M059J (cell line): ENCODE measurements at regions not wholly inside any gene's neighbourhood (a gene's known extent, or its start where the extent isn't known, plus 50 kb on each side); places are given as distances from the start of the nearest gene placed in this dataset.

Experiments
- DNase-seq: peaks from one replicate; pipeline ENCODE4 v3.0.0-alpha.2; 2012; ENCODE audit warnings: low read depth

GRCh38 chr4:54543088-54543795, 114.5 kb upstream of the KIT start:
- peak; percentile 80 for DNase-seq

- no peak for DNase-seq
Observed at GRCh38 chr4:54545663-54546424, 111.9 kb upstream of the KIT start.

GRCh38 chr4:54547299-54548097, 110.3 kb upstream of the KIT start:
- DNase-seq = no peak

GRCh38 chr4:54548098-54548620, 109.6 kb upstream of the KIT start:
- no peak for DNase-seq

DNA sequence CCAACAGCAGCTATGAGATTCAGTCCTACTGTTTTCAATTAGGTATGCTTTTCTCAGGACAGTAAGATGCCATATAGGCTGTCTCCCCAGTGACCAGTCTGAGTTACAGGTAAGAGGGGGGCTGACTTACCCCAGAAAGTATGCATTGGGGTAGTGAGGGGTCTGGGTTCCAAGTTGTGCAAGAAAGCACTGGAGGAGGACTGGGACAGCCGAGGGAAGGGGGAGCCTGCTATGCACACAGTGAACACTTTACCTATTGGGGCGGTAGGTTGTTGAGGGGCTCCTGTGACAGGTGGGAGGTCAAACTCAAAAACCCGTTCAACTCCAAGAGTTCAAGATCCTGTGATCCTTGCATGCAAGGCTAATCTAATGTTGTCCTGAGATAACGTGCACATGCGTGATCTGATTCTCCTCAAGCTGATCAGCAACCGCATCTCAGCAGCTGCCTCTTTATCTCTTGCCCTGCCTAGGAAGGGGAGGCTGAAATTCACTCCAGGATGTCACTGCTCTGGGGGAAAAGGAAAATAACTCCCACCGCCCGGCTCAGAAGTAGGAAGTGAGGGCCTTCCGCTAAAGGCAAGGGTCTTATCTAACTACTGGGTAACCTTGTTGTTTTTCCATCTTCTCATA, 108.8 kb upstream of the KIT start:
- DNase-seq = no peak

DNA sequence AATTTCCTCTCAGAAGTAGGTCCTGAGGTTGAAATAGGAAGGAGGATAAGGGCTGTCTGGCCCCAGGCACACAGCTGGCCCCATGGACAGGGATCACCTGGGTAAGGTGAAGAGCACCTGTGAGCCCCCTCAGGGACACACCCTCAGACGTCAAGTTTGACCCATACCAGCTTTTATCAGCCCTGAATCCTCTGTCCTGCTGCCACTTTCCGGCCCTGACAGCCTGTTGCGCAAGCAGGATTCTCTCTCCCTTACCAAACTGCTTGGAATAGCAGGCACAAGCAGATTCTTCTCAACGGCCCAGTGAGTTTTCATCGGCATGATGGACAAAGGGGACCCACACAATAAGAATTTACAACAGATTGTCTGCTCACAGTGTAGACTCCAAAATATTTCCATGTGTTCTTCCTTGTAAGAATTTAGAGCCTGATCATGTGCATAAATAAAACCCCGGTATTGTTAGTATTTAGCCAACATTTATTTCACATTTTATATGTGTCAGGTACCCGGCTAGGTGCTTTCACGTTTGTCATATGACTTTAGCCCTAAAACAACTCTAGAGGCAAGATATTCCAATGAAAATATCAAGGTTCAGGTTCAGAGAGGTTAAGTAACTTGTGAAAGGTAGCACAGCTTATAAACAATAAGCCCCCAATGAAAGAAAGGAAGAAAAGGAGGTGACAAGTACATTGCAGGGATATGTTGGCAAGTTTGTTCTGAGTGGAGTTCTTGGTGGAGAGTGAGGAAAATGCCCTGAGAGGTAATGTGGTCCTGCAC, 107.2 kb upstream of the KIT start:
- DNase-seq = peak; percentile 41

GRCh38 chr4:54553001-54553400, 104.8 kb upstream of the KIT start:
- DNase-seq = peak; percentile 71

DNA sequence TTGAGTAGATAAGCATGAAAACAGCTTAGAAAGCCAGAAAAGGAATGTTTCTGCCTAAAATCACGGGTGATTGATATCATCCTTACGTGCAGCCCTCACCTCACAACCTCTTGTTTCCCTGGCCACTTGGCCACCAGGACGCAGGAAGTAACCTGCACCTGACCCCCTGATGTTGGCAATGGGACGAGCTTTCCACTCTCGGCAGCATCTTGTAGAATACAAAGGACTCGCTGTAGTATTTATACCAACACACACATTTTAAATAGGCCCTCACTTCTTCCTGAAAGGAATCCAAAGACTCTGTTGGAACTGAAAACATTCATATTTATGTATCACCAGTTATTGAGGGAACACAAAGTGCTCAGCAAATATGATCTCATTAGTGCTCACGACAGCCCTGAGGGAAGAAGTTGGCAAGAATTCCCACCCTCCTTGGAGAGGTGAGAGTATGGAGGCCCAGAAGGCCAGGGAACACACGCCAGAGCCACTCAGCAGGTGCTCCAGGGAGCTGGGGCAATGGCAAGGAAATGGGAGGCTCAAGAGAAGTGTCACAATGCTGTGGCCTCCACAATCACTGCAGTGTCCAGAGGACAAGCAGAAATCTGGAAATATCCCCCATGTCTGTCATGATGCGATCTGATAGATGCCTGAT, 103.3 kb upstream of the KIT start:
- DNase-seq = no peak

DNA sequence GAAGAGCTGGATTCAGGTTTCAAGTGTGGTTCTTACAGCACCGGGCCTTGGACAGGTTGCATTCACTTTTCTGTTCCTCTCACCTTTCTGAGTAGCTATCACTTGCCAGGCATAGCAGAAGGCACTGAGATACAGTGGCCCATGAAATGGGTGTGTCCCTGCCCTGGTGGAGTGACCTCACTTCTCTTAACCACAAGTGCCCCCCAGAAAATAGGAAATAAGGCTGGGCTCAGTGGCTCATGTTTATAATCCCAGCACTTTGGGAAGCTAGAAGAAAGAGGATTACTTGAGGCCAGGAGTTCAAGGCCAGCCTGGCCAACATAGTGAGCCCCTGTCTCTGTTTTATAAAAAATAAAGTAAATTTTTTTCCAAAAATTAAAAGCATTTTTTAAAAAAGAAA, 101.7 kb upstream of the KIT start:
- DNase-seq = no peak

- no peak for DNase-seq
Observed at GRCh38 chr4:54556587-54556986, 101.2 kb upstream of the KIT start.

- no peak for DNase-seq
Observed at GRCh38 chr4:54558889-54559677, 98.7 kb upstream of the KIT start.

- no peak for DNase-seq
Observed at GRCh38 chr4:54560513-54560912, 97.2 kb upstream of the KIT start.

DNA sequence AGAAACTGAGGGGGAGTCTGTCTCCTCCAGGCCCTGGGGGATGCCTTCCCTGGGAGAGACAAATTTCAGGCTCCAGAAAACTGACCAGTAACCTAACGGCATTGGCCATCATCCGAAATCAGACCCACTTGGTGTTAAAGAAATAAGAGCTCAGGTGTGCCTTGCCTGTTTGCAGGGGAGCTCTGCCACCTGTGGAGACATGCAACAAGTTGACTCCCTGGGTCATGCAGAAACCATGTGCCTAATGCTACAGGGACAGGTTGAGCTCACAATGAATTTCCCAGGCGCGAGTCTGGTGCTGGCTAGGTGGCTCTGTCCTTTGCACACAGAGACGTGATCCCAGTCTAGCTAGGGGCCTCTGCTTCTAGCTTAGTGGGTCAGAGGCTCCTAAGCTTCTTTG, 95.8 kb upstream of the KIT start:
- no peak for DNase-seq

DNA sequence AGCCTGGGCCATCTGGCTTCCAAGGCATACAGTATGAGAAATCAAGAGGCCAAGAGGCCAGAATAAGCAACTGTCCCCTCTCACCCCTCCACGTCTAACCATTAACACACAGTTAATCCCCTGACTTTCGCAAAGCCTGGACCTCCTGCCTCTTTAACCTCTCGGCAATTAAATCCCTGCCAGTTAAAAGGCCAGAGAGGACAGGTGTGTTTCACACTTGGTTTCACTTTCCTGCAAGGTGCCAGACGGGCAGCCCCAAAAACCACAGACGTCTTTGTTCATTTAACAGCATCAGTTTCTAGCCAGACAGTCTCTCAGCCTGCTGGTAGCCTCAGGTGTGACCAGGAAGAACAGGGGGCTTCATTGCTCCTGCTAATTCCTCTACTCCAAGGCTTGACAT, 91.1 kb upstream of the KIT start:
- no peak for DNase-seq

- no peak for DNase-seq
Observed at GRCh38 chr4:54567327-54567726, 90.4 kb upstream of the KIT start.

- DNase-seq = peak; percentile 95
Observed at GRCh38 chr4:54568184-54568583, 89.6 kb upstream of the KIT start.

DNA sequence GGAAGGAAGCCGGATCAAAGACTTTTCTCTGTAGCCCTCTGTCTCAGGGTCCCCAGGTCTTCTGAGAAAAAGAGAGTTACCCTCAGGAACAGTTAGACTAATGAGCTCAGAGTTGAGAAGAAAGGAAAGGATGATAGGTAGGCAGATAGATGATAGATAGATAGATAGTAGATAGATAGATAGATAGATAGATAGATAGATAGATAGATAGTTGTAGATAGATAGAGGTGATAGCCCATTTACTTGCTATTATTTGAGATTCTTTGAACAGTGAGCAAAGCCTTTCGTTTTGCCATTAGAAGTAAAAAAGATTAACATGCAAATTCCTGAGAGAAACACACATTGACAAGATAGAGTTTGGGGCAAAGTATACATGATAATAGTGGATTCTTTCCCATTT, 86.9 kb upstream of the KIT start:
- no peak for DNase-seq

DNA sequence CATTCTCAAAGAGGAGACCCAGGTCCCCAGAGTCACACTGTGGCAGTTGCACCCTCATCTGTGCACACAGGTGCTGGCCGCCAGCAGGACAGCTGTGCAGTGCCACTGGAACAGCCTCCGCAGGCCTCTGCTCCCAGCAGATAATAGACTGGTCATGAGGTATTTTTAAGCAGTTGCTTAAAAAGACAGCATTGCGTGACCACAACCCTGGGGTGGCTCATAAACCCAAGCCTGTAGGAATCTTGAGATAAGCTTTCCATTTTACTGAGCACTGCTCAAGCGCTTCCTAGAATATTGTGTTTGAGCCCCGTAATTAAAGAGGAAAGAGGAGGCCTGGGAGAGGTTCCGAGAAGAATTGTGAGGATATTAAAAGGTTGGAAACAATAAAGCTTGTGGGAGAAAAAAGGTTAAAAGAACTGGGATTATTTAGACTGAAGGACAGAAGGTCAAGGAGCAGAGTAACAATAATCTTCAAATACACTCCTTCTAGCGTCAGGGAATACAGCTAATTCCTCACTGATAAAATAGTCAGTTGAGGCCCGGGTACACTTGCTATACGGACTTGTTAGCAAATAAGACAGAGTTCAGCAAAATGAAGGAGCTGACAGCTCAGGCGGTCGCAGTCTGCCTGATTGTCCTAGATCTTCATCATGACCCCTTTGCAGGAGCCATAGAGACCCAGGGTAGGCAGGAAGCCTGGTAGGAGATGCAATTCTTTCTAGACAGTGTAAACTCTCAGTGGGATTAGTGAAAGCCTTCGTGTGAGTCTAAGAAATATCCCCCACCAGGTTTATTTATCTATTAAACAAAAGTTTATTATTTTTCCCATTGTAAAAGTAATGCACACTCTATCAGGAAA, 86.2 kb upstream of the KIT start:
- peak; percentile 68 for DNase-seq

- DNase-seq = no peak
Observed at GRCh38 chr4:54572152-54572542, 85.6 kb upstream of the KIT start.
